ENCODE measurements at regions not wholly inside any gene's neighbourhood (a gene's known extent, or its start where the extent isn't known, plus 50 kb on each side); places are given as distances from the start of the nearest gene placed in this dataset.

- no peak overlapping the region for H3K14ac ChIP-seq (replicated peaks; ENCODE audit: low read depth, low read length)
- no peaks in the 10 kb centered on the region for H3K79me1 ChIP-seq (ENCODE audit: low read depth in 1 of 2, low read length in 2 of 2)
- H3K9ac ChIP-seq (ENCODE audit: low read depth, low read length), result no peak overlapping the region
- H3K4me3 ChIP-seq (ENCODE audit: insufficient read depth, low read depth, low read length), result no peak overlapping the region
- H3K4ac ChIP-seq (ENCODE audit: low read depth, low read length), result no peak overlapping the region
- H3K18ac ChIP-seq (ENCODE audit: low read depth, low read length), result no peak overlapping the region
- no peak for TF ChIP-seq USF2 (IDR thresholded peaks at IDR 0.05; ENCODE audit: low read depth, low read length)
- no peak for TF ChIP-seq MXI1 (IDR thresholded peaks at IDR 0.05; ENCODE audit: borderline replicate concordance, low read depth, low read length)
- H2BK15ac ChIP-seq (ENCODE audit: low read depth, low read length), result no peak overlapping the region
- H3K4me2 ChIP-seq (ENCODE audit: low read depth, low read length), result no peak overlapping the region
- in situ Hi-C loops (cut with MboI; ENCODE audit: low sequenced_read_pairs), result no loop called here
- no peak overlapping the region for H2AFZ ChIP-seq (replicated peaks; ENCODE audit: low read length, poor library complexity)
- no peak for DNase-seq
- no peaks in the 10 kb centered on the region for H4K20me1 ChIP-seq (ENCODE audit: insufficient read depth, low read length)
- intact Hi-C loops (cut with micrococcal nuclease), result loop anchor here (10.0 kb wide), 1 partner anchor 65 kb away; no protein-coding TSS in a partner anchor
- no peaks in the 10 kb centered on the region for H3K27me3 ChIP-seq (ENCODE audit: control insufficient read depth, insufficient read depth, low read length)
- H2AK9ac ChIP-seq (replicated peaks; ENCODE audit: low read depth, low read length, poor library complexity), result no peak overlapping the region
- no CpG with 5 or more reads among the region's 2 CpGs for WGBS, 2 experiments (ENCODE audit: extremely low coverage in 2 of 2, insufficient read length in 1 of 2)
- POLR2A ChIA-PET (ENCODE audit: unreplicated experiment), result no interaction called here
- H3K27ac ChIP-seq (ENCODE audit: insufficient read depth, low read length), result no peak overlapping the region
- H4K5ac ChIP-seq (ENCODE audit: low read depth, low read length), result no peak overlapping the region
- no peak for ATAC-seq (ENCODE audit: low read depth)
- H2BK120ac ChIP-seq (ENCODE audit: low read depth, low read length), result no peak overlapping the region
- H3K9me1 ChIP-seq (ENCODE audit: insufficient read depth, low read length), result no peaks in the 10 kb centered on the region
- CTCF ChIA-PET, result no interaction called here
- no peak overlapping the region for H2BK20ac ChIP-seq (ENCODE audit: low read depth, low read length)
- no peaks in the 10 kb centered on the region for H3K36me3 ChIP-seq (ENCODE audit: control insufficient read depth, insufficient read depth, low read length)
- H3K23ac ChIP-seq (ENCODE audit: low read depth, low read length), result no peak overlapping the region
- H3K9me3 ChIP-seq (ENCODE audit: control insufficient read depth, insufficient read depth, low read length), result 0 out of 2 replicates have a peak, but pooled peaks cover 2% of the 10 kb centered on the region
- dilution Hi-C loops (cut with HindIII; ENCODE audit: low sequenced_read_pairs, unreplicated experiment), result no loop called here
- no peak overlapping the region for H2BK5ac ChIP-seq (ENCODE audit: low read depth, low read length, poor library complexity, severe bottlenecking)
- no peak overlapping the region for H4K8ac ChIP-seq (ENCODE audit: low read depth in 2 of 2, low read length in 2 of 2)
- H2AK5ac ChIP-seq (ENCODE audit: low read depth, low read length), result no peak overlapping the region
- no peaks in the 10 kb centered on the region for H3K4me1 ChIP-seq (ENCODE audit: control insufficient read depth, insufficient read depth, low read length)
- no peak overlapping the region for H3K56ac ChIP-seq (ENCODE audit: extremely low read depth, insufficient read depth, low read length)
- no TSS peak for BruUV-seq (replicated peaks)
- H4K91ac ChIP-seq (ENCODE audit: insufficient read depth, low read depth, low read length), result no peak overlapping the region
These were observed 2144.6 kb upstream of the ACO1 start for GRCh38 chr9:30239878-30240277.
